NCI-H526 treated with DMSO at 0.1 percent for 48 hours (cell line): ENCODE measurements at regions not wholly inside any gene's neighbourhood (a gene's known extent, or its start where the extent isn't known, plus 50 kb on each side); places are given as distances from the start of the nearest gene placed in this dataset.
A peak's percentile ranks its signal among the peaks of the same experiment; 100 is the strongest.

Experiments used
- DNase-seq: peaks from one replicate; lab custom pipeline; 2025; lab: John Stamatoyannopoulos, UW

GRCh38 chr6:53744321-53744720 is 50.5 kb upstream of the LRRC1 start:
- DNase-seq = no peak

DNA sequence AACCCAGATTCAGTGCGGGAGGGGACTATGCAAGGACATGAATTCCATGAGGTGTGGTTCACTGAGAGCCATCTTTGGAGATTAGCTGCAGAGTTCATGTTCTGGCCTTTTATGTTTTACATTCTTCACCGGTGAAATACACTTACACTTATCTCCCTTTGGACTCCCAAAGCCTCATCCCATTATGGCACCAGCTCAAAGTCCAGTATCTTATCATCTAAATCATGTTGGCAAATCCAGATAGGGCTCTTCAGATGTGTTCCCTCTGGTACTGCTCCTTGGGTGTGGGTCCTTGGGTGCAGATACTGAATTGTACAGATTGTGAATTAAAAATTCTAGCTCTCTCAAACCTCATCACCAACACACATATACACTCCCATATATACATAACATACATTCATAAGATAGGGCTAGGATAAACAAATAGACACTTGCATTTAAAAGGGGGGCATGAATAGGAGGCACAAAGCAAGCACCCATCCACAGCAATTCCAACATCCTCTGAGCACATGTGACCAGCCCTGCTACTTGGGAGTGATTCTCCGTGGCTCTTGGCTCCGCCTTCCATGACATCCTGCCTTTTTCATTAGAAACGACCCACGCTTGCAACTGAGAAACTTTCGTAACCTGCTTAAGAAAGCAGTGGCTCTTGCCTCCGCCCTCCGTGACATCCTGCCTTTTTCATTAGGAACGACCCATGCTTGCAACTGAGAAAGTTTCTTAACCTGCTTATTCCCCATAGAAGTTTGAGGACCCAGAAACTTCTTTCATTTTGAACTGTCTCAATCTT is 53.6 kb upstream of the LRRC1 start:
- DNase-seq = no peak

GRCh38 chr6:53737746-53738145 is 57.1 kb upstream of the LRRC1 start:
- DNase-seq = no peak

- no peak for DNase-seq
Observed at GRCh38 chr6:53735896-53736295, 58.9 kb upstream of the LRRC1 start.

DNA sequence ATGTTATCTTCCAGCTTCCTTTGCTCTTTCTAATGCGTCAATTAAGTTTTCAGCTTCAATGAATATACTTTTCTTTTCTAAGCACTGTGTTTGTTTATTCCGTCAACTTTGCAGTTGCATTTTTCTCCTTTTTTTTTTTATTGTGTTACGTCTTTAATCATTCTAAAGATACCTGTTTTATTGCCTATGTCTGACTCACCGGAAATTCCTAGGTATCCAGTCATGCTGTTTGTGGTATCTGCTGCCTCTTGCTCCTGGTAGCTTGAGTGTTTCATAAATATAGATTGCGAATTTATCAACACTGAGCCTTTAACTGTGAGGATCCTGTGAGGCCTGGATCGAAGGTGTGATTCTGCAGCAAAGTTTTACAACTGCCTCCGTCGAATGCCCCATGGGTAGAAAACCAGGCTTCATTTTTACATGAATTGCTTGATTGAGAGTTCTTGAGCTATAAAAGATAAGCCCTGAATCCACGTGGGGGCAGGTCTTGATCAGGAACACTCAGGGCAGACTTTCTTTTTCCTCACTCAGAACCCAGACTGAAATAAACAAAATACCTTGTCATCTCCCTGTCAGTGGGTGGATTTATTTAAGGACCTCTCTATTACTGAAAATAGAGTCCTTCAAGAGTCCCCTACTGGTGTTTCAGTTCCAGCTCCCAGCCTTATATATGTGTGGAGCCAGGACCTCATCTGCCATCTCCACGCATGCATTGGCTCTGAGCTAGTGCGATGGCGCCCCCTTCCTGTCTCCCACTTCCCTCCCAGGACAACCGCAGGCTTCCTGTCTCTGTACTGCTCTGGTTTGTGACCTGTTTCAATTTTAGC is 60.1 kb upstream of the LRRC1 start:
- peak; percentile 40 for DNase-seq

GRCh38 chr6:53731866-53732636 is 62.8 kb upstream of the LRRC1 start:
- no peak for DNase-seq

DNA sequence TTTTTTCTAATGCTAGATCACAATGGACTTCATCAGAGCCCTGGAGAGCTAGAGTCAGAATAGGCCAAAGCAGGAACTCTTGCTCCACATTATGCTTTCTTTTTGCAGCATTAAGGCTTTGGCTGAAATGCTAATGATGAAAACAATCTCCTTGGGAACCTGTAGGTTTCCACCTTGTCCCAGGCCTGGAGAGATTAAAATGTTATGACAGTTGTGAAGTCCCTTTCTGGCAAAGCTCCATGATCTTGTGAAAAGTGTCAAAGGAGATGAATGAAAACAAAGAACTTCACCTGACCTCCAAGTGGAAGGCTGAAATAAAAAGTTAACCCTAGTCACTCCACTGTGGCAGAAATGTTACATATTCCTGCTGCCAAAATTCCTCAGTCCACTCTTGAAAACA is 64.0 kb upstream of the LRRC1 start:
- DNase-seq = no peak

GRCh38 chr6:53728570-53729194 is 63.1 kb upstream of the KLHL31 start:
- peak; percentile 29 for DNase-seq

- DNase-seq = no peak
Observed at GRCh38 chr6:53727748-53728147, 62.2 kb upstream of the KLHL31 start.

- DNase-seq = peak; percentile 58
Observed at GRCh38 chr6:53725791-53726575, 60.4 kb upstream of the KLHL31 start.

- no peak for DNase-seq
Observed at GRCh38 chr6:53724501-53724900, 58.9 kb upstream of the KLHL31 start.

GRCh38 chr6:53723331-53723730 is 57.8 kb upstream of the KLHL31 start:
- no peak for DNase-seq

- DNase-seq = no peak
Observed at GRCh38 chr6:53721766-53722165, 56.2 kb upstream of the KLHL31 start.

DNA sequence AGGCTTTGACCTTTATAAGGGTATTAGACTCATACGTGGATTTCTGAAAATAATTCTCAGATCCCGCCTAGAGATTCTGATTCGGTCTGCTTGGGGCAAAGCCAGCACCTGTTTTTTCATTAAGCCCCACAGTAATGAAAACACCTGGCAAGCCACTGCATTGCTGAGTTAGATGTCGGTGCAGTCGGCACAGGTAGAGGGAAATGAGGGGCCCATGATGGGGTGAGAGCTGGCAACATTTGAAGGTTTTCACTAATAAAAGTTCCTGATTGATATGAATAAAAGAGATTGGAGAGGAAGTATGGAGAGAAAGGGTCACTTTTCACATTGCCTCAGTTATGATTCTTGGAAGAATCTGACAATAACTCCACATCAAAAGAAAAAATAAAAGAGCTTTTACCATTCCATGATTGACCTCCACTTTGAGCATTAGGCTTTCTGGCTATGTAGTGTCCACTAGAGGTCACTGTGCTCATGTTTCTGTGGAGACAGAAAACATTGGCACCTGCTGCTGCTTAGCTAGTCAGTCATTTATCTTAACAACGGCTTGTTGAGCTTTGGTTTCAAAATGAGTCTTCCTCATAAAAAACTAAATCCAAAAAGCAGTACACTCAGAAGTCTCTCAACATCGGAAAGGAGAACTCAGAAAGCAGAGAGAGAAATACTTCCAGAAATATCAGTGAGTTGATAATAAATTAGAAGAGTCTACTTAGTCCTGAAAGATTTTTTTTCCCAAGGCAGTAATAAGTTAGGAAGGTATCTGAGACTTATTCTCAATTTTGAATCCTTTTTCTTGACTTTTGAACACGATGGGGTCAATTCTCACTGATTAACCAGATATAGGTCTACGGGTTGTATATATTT is 53.3 kb upstream of the KLHL31 start:
- DNase-seq = peak; percentile 92

GRCh38 chr6:53717566-53717965 is 52.0 kb upstream of the KLHL31 start:
- peak; percentile 94 for DNase-seq

- DNase-seq = no peak
Observed at GRCh38 chr6:53715434-53715833, 49.9 kb upstream of the KLHL31 start.
